ENCODE measurements at regions not wholly inside any gene's neighbourhood (a gene's known extent, or its start where the extent isn't known, plus 50 kb on each side); places are given as distances from the start of the nearest gene placed in this dataset.

- Histone ChIP-seq H3K36me3 (replicated peaks; ENCODE audit: insufficient read depth, low read length) (no peaks in the 10 kb centered on the region), H3K4me2 (ENCODE audit: low read depth, low read length) (no peak overlapping the region), H3K4me3 (ENCODE audit: low read length) (no peak overlapping the region), H3K27ac (ENCODE audit: low read length) (no peak overlapping the region), H3K9me3 (replicated peaks; ENCODE audit: insufficient read depth, low read length) (no peaks in the 10 kb centered on the region), H3F3A (ENCODE audit: insufficient read depth, low read length) (no peaks in the 10 kb centered on the region), H3K4me1 (ENCODE audit: low read length) (no peaks in the 10 kb centered on the region), H4K20me1 (ENCODE audit: insufficient read depth, low read length) (no peaks in the 10 kb centered on the region), H3K27me3 (replicated peaks; ENCODE audit: insufficient read depth, low read length) (no peaks in the 10 kb centered on the region), H3K79me2 (ENCODE audit: low read length) (no peaks in the 10 kb centered on the region), H3K9ac (ENCODE audit: low read length) (no peak overlapping the region), H2AFZ (ENCODE audit: low read length) (no peak overlapping the region), H3K9me2 (replicated peaks; ENCODE audit: insufficient read depth, low read length) (no peaks in the 10 kb centered on the region)
- TF ChIP-seq CTCF (IDR thresholded peaks at IDR 0.05; ENCODE audit: low read length) = no peak
- no peak for TF ChIP-seq EZH2 (optimal IDR thresholded peaks at IDR 0.05; ENCODE audit: low read depth, low read length)
- TF ChIP-seq EZH2phosphoT487 (IDR thresholded peaks at IDR 0.05; ENCODE audit: low read length) = no peak
- no peak for DNase-seq
Observed at GRCh38 chr5:117645400-117645799, 1070.8 kb upstream of the SEMA6A start.

- no peaks in the 10 kb centered on the region for H3F3A ChIP-seq (ENCODE audit: insufficient read depth, low read length)
- DNase-seq = peak; percentile 66
- no peak overlapping the region for H3K9ac ChIP-seq (ENCODE audit: low read length)
- TF ChIP-seq EZH2 (optimal IDR thresholded peaks at IDR 0.05; ENCODE audit: low read depth, low read length) = no peak
- TF ChIP-seq EZH2phosphoT487 (IDR thresholded peaks at IDR 0.05; ENCODE audit: low read length) = no peak
- no peak for TF ChIP-seq CTCF (IDR thresholded peaks at IDR 0.05; ENCODE audit: low read length)
- H3K4me2 ChIP-seq (ENCODE audit: low read depth, low read length) = no peak overlapping the region; the same call in 1 of the 2 replicates
- 0 out of 2 replicates have a peak, but pooled peaks cover 9% of the 10 kb centered on the region for H3K4me1 ChIP-seq (ENCODE audit: low read length)
- H4K20me1 ChIP-seq (ENCODE audit: insufficient read depth, low read length) = no peaks in the 10 kb centered on the region
- no peak overlapping the region for H3K4me3 ChIP-seq (ENCODE audit: low read length)
- H3K9me3 ChIP-seq (replicated peaks; ENCODE audit: insufficient read depth, low read length) = no peaks in the 10 kb centered on the region
- no peaks in the 10 kb centered on the region for H3K27me3 ChIP-seq (replicated peaks; ENCODE audit: insufficient read depth, low read length)
- H3K9me2 ChIP-seq (replicated peaks; ENCODE audit: insufficient read depth, low read length) = no peaks in the 10 kb centered on the region
- no peak overlapping the region for H3K27ac ChIP-seq (ENCODE audit: low read length)
- no peaks in the 10 kb centered on the region for H3K79me2 ChIP-seq (ENCODE audit: low read length)
- no peaks in the 10 kb centered on the region for H3K36me3 ChIP-seq (replicated peaks; ENCODE audit: insufficient read depth, low read length)
- no peak overlapping the region for H2AFZ ChIP-seq (ENCODE audit: low read length)
Observed at GRCh38 chr5:117638581-117638980, 1064.0 kb upstream of the SEMA6A start.

- Histone ChIP-seq H3K9ac (ENCODE audit: low read length) (no peak overlapping the region), H2AFZ (ENCODE audit: low read length) (no peak overlapping the region), H3K9me2 (replicated peaks; ENCODE audit: insufficient read depth, low read length) (no peaks in the 10 kb centered on the region), H3K36me3 (replicated peaks; ENCODE audit: insufficient read depth, low read length) (no peaks in the 10 kb centered on the region), H3K4me3 (ENCODE audit: low read length) (no peak overlapping the region), H3K4me2 (ENCODE audit: low read depth, low read length) (no peak overlapping the region), H3K9me3 (replicated peaks; ENCODE audit: insufficient read depth, low read length) (no peaks in the 10 kb centered on the region), H3K4me1 (ENCODE audit: low read length) (no peaks in the 10 kb centered on the region), H4K20me1 (ENCODE audit: insufficient read depth, low read length) (no peaks in the 10 kb centered on the region), H3F3A (ENCODE audit: insufficient read depth, low read length) (no peaks in the 10 kb centered on the region), H3K27me3 (replicated peaks; ENCODE audit: insufficient read depth, low read length) (no peaks in the 10 kb centered on the region), H3K79me2 (ENCODE audit: low read length) (no peaks in the 10 kb centered on the region), H3K27ac (ENCODE audit: low read length) (no peak overlapping the region)
- TF ChIP-seq EZH2phosphoT487 (IDR thresholded peaks at IDR 0.05; ENCODE audit: low read length) (no peak), EZH2 (optimal IDR thresholded peaks at IDR 0.05; ENCODE audit: low read depth, low read length) (no peak), CTCF (IDR thresholded peaks at IDR 0.05; ENCODE audit: low read length) (no peak)
- DNase-seq = no peak
Observed at GRCh38 chr5:117633093-117633492, 1058.5 kb upstream of the SEMA6A start.
